Neuronal stem cell (in vitro differentiated cells): ENCODE measurements at regions not wholly inside any gene's neighbourhood (a gene's known extent, or its start where the extent isn't known, plus 50 kb on each side); places are given as distances from the start of the nearest gene placed in this dataset.

Source experiments
- DNase-seq: peaks from one replicate; pipeline ENCODE4 v3.0.0-alpha.2; 2013; ENCODE audit warnings: low spot score
- H2AFZ ChIP-seq: one replicate; pipeline ENCODE4 v1.6.1; 2013; ENCODE audit warnings: mild to moderate bottlenecking, low read length, inconsistent platforms
- H2AK5ac ChIP-seq: 2 replicates; pipeline ENCODE4 v1.6.1; 2013; ENCODE audit warnings: low read depth, mild to moderate bottlenecking, inconsistent platforms, low read length, moderate library complexity, mixed read lengths
- H2BK120ac ChIP-seq: 2 replicates; pipeline ENCODE4 v1.6.1; 2013; ENCODE audit warnings: low read depth, mild to moderate bottlenecking, inconsistent platforms, low read length, moderate library complexity, mixed read lengths
- H2BK12ac ChIP-seq: one replicate; pipeline ENCODE4 v1.6.1; 2013; ENCODE audit warnings: low read length, inconsistent platforms
- H2BK15ac ChIP-seq: 2 replicates; pipeline ENCODE4 v1.6.1; 2013; ENCODE audit warnings: mild to moderate bottlenecking, low read length, inconsistent platforms, mixed read lengths
- H2BK5ac ChIP-seq: one replicate; pipeline ENCODE4 v1.6.1; 2013; ENCODE audit warnings: inconsistent platforms, mild to moderate bottlenecking, low read length, moderate library complexity
- H3K14ac ChIP-seq: one replicate; pipeline ENCODE4 v1.6.1; 2013; ENCODE audit warnings: low read length, inconsistent platforms
- H3K18ac ChIP-seq: 2 replicates; pipeline ENCODE4 v1.6.1; 2013; ENCODE audit warnings: low read length, inconsistent platforms
- H3K23ac ChIP-seq: 2 replicates; pipeline ENCODE4 v1.6.1; 2013; ENCODE audit warnings: low read depth, mild to moderate bottlenecking, mixed read lengths, low read length, inconsistent platforms; ENCODE audit not compliant: poor library complexity
- H3K27ac ChIP-seq: replicated peaks from 3 replicates; pipeline ENCODE4 v1.5.1; 2013; ENCODE audit warnings: low read length, inconsistent platforms
- H3K27me3 ChIP-seq, 3 experiments: 2 replicates each; pipeline ENCODE4 v1.6.1; 2013; ENCODE audit warnings: low read length in 3 of 3, mild to moderate bottlenecking in 2 of 3, inconsistent platforms in 1 of 3, low read depth in 1 of 3, mixed read lengths in 1 of 3, moderate library complexity in 1 of 3; ENCODE audit not compliant: control insufficient read depth in 3 of 3, insufficient read depth in 3 of 3
- H3K36me3 ChIP-seq, 2 donors: replicated peaks in 1 of 2; 2 replicates each; pipeline ENCODE4 v1.6.1; 2013; ENCODE audit warnings: low read length in 2 of 2; ENCODE audit not compliant: control insufficient read depth in 2 of 2, insufficient read depth in 2 of 2
- H3K4ac ChIP-seq: 2 replicates; pipeline ENCODE4 v1.6.1; 2013; ENCODE audit warnings: inconsistent platforms, mild to moderate bottlenecking, low read length, moderate library complexity
- H3K4me1 ChIP-seq, 2 donors: 1 replicate in 1 of 2; 2 replicates in 1 of 2; pipeline ENCODE4 v1.6.1; 2013; ENCODE audit warnings: low read length in 2 of 2, low read depth in 1 of 2; ENCODE audit not compliant: control insufficient read depth in 2 of 2, insufficient read depth in 1 of 2
- H3K4me2 ChIP-seq: one replicate; pipeline ENCODE4 v1.6.1; 2013; ENCODE audit warnings: mild to moderate bottlenecking, low read length, inconsistent platforms; ENCODE audit not compliant: insufficient read depth, poor library complexity, severe bottlenecking
- H3K4me3 ChIP-seq, 2 donors: 2 replicates each; pipeline ENCODE4 v1.5.1; 2013; ENCODE audit warnings: low read length in 2 of 2, mild to moderate bottlenecking in 2 of 2, inconsistent platforms in 1 of 2, moderate library complexity in 1 of 2
- H3K79me1 ChIP-seq: one replicate; pipeline ENCODE4 v1.6.1; 2013; ENCODE audit warnings: low read depth, mild to moderate bottlenecking, inconsistent platforms, low read length, moderate library complexity
- H3K9ac ChIP-seq: one replicate; pipeline ENCODE4 v1.6.1; 2013; ENCODE audit warnings: mild to moderate bottlenecking, low read depth, low read length, inconsistent platforms; ENCODE audit not compliant: poor library complexity
- H3K9me3 ChIP-seq, 2 donors: replicated peaks in 1 of 2; 2 replicates each; pipeline versions ENCODE3 to v1.6.1; 2013; ENCODE audit warnings: low read length in 2 of 2, mild to moderate bottlenecking in 2 of 2, inconsistent platforms in 1 of 2, low read depth in 1 of 2, mixed read lengths in 1 of 2, moderate library complexity in 1 of 2; ENCODE audit not compliant: control insufficient read depth in 2 of 2, insufficient read depth in 1 of 2
- H4K8ac ChIP-seq: one replicate; pipeline ENCODE4 v1.6.1; 2013; ENCODE audit warnings: low read depth, mild to moderate bottlenecking, inconsistent platforms, low read length, moderate library complexity
- H4K91ac ChIP-seq: one replicate; pipeline ENCODE4 v1.6.1; 2013; ENCODE audit warnings: low read length, low read depth, mild to moderate bottlenecking, inconsistent platforms; ENCODE audit not compliant: poor library complexity
- WGBS, 2 donors: extraction: QIAGEN DNeasy Blood & Tissue Kit; methylation state at CpG; one replicate each; pipeline ENCODE4 v1.1.7; 2013; ENCODE audit warnings: missing lambda C conversion rate in 2 of 2, mixed read lengths in 1 of 2; ENCODE audit not compliant: insufficient read length in 2 of 2, insufficient replicate concordance in 1 of 2; ENCODE audit errors: extremely low coverage in 2 of 2; 5-methylcytosine and 5-hydroxymethylcytosine counted together

GRCh38 chr6:33960345-33961313, 156.8 kb upstream of the MLN start:
- H3K27me3 ChIP-seq = peaks cover 0 to 3% (median 0%) of the 10 kb centered on the region in 3 experiments
- no peak overlapping the region for H2AFZ ChIP-seq
- H2BK5ac ChIP-seq = no peak overlapping the region
- no peak overlapping the region for H3K4me3 ChIP-seq
- no peak overlapping the region for H2BK120ac ChIP-seq
- no peak overlapping the region for H3K9ac ChIP-seq
- peak overlapping the region; percentile 69 for H3K23ac ChIP-seq
- H2BK15ac ChIP-seq = no peak overlapping the region
- H4K91ac ChIP-seq = no peak overlapping the region
- no peak overlapping the region for H2BK12ac ChIP-seq
- no peak overlapping the region for H2AK5ac ChIP-seq
- H3K4ac ChIP-seq = no peak overlapping the region
- DNase-seq = no peak
- peak overlapping the region; percentile 45 for H3K18ac ChIP-seq
- H3K36me3 ChIP-seq = no peaks in the 10 kb centered on the region
- no CpG with 5 or more reads among the region's 22 CpGs for WGBS, 2 donors
- H3K14ac ChIP-seq = no peak overlapping the region
- H3K4me2 ChIP-seq = no peak overlapping the region
- no peak overlapping the region for H4K8ac ChIP-seq
- no peak overlapping the region for H3K27ac ChIP-seq
- H3K79me1 ChIP-seq = no peaks in the 10 kb centered on the region
- no peaks in the 10 kb centered on the region for H3K9me3 ChIP-seq
- no peaks in the 10 kb centered on the region for H3K4me1 ChIP-seq

DNA sequence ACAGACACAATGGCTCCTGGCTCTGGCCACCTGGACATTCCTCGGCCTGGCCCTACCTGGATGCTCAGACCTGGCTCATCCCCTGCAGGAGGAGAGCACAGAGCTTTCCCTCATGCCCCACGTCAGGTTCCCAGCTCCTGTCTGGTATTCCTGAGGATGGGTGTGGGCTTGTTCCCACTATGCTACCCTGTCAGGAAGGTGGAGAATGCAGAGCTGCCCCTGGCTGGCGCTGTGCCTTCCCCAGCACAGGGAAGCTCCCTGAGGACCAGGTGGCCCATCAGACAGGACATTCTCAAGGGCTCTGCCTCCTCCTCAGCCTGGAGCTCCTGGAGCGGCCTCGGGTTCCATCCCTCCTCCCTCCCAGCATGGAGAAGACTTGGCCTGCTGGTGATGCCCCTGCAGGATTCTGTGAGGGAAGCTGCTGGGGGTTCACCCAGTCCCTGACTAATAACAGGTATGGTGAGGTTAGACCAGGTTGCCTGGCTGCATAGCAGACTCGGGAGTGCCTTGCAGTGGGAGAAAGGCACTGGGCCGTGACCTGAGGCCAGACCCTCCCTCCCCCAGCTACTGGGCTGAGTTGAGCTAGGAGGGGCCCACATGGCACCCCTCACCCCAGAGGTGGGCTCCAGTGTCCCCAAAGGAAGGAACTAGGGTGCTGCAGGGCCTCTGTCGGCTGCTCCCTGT, 156.0 kb upstream of the MLN start:
- Histone ChIP-seq H2AFZ (no peak overlapping the region), H2BK12ac (peak overlapping the region; percentile 1), H4K91ac (no peak overlapping the region), H2BK5ac (no peak overlapping the region), H2BK120ac (peak overlapping the region; percentile 27), H4K8ac (no peak overlapping the region), H3K36me3 (no peaks in the 10 kb centered on the region), H3K4me2 (no peak overlapping the region), H2AK5ac (no peak overlapping the region), H3K27me3 (peaks cover 0 to 3% (median 0%) of the 10 kb centered on the region in 3 experiments), H3K23ac (peak overlapping the region; percentile 18), H3K4ac (no peak overlapping the region), H3K4me3 (no peak overlapping the region), H3K79me1 (no peaks in the 10 kb centered on the region), H3K27ac (no peak overlapping the region), H2BK15ac (no peak overlapping the region), H3K14ac (no peak overlapping the region), H3K18ac (no peak overlapping the region), H3K9ac (no peak overlapping the region), H3K9me3 (no peaks in the 10 kb centered on the region), H3K4me1 (no peaks in the 10 kb centered on the region)
- WGBS, 2 donors = no CpG with 5 or more reads among the region's 8 CpGs
- DNase-seq = no peak

DNA sequence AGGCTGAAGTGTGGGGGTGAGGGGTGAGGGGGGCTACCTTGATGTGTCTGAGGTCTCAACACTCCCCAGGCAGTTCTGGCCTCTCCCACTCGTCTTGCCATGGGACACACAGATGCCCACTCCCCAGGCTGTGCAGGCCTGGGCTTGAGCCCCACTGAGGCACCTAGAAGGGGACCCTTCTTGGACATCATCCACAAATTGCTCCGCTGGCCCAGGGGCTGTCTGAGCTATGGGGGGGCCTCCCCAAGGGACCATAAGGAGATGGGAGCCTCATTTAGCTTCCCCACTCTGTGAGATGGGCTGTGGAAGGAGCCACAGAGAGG, 155.5 kb upstream of the MLN start:
- Histone ChIP-seq H3K14ac (no peak overlapping the region), H3K23ac (peak overlapping the region; percentile 18), H2AK5ac (peak overlapping the region; percentile 85), H3K27ac (no peak overlapping the region), H2BK5ac (no peak overlapping the region), H2BK120ac (peak overlapping the region; percentile 27), H2BK12ac (no peak overlapping the region), H3K4me3 (no peak overlapping the region), H3K4me1 (peaks cover 0 to 1% of the 10 kb centered on the region in 2 donors), H3K18ac (peak overlapping the region; percentile 81), H3K4me2 (no peak overlapping the region), H3K27me3 (peaks cover 0 to 3% (median 0%) of the 10 kb centered on the region in 3 experiments), H3K9me3 (no peaks in the 10 kb centered on the region), H3K9ac (no peak overlapping the region), H4K91ac (no peak overlapping the region), H2BK15ac (peak overlapping the region; percentile 39), H3K4ac (no peak overlapping the region), H3K36me3 (no peaks in the 10 kb centered on the region), H4K8ac (peak overlapping the region; percentile 1), H2AFZ (no peak overlapping the region), H3K79me1 (no peaks in the 10 kb centered on the region)
- WGBS, 2 donors = no CpG with 5 or more reads among the region's 2 CpGs
- DNase-seq = no peak
